Mucosa of descending colon (tissue), 3 donors: ENCODE measurements at regions not wholly inside any gene's neighbourhood (a gene's known extent, or its start where the extent isn't known, plus 50 kb on each side); places are given as distances from the start of the nearest gene placed in this dataset.

Experiments
- ATAC-seq: fragments of 200-7000 bp; cut with Tn5 transposase; one replicate; pipeline ENCODE4 v1.9.1; 2020; ENCODE audit warnings: mild to moderate bottlenecking, moderate library complexity
- DNase-seq, 3 donors: peaks; one replicate each; pipeline ENCODE4 v3.0.0-alpha.2; 2020
- H3K36me3 ChIP-seq: fragments of 200-600 bp; one replicate; pipeline ENCODE4 v1.8.0; 2021; ENCODE audit warnings: low read depth, mild to moderate bottlenecking
- H3K4me1 ChIP-seq: fragments of 200-600 bp; one replicate; pipeline ENCODE4 v1.8.0; 2021; ENCODE audit warnings: low read depth, mild to moderate bottlenecking
- H3K4me3 ChIP-seq: fragments of 200-600 bp; one replicate; pipeline ENCODE4 v1.8.0; 2021; ENCODE audit warnings: mild to moderate bottlenecking
- H3K9me3 ChIP-seq: fragments of 200-600 bp; one replicate; pipeline ENCODE4 v1.8.0; 2021; ENCODE audit warnings: mild to moderate bottlenecking
- intact Hi-C, 2 donors: fragments of 100-400 bp; cut with DNase I in 1 of 2; cut with micrococcal nuclease in 1 of 2; formaldehyde crosslinking; loops; one replicate each; pipeline versions ENCODE4 v1.11.0 to v1.11.1; 2022; cut with DNase I, micrococcal nuclease
- TF ChIP-seq, protein P1 (sequence below): fragments of 200-600 bp; IDR thresholded peaks from one replicate; pipeline ENCODE4 v1.8.0; 2022; ENCODE audit warnings: antibody characterized with exemption, mild to moderate bottlenecking
- donor health status: DM: no; HTN: no; CAD: no; lungs with moderate emphysema.
- donor health status: DM: no; HTN: no; CAD: no.
- donor health status: DM: no; HTN: yes; CAD: no.

DNA sequence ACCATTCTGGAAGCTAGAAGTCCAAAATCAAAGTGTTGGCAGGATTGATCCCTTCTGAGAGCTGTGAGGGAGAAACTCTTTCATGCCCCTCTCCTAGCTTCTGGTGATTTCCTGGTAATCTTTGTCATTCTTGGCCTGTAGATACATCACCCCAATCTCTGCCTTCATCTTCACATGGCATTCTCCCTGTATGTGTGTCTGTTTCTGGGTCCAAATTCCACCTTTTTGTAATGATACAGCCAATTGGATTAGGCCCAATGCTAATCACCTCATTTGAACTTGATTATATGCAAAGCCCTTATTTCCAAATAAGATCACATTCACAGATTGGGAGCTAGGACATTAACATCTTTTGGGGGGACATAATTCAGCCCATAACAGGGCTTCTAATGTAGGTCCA lies 76.9 kb upstream of the MBIP start:
- intact Hi-C loops = no loop called here
- DNase-seq = no peak
- Histone ChIP-seq H3K4me3 (no peak overlapping the region), H3K4me1 (no peaks in the 10 kb centered on the region), H3K36me3 (no peaks in the 10 kb centered on the region), H3K9me3 (no peaks in the 10 kb centered on the region)
- TF ChIP-seq, protein P1, sequence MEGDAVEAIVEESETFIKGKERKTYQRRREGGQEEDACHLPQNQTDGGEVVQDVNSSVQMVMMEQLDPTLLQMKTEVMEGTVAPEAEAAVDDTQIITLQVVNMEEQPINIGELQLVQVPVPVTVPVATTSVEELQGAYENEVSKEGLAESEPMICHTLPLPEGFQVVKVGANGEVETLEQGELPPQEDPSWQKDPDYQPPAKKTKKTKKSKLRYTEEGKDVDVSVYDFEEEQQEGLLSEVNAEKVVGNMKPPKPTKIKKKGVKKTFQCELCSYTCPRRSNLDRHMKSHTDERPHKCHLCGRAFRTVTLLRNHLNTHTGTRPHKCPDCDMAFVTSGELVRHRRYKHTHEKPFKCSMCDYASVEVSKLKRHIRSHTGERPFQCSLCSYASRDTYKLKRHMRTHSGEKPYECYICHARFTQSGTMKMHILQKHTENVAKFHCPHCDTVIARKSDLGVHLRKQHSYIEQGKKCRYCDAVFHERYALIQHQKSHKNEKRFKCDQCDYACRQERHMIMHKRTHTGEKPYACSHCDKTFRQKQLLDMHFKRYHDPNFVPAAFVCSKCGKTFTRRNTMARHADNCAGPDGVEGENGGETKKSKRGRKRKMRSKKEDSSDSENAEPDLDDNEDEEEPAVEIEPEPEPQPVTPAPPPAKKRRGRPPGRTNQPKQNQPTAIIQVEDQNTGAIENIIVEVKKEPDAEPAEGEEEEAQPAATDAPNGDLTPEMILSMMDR = no peak
- no peak for ATAC-seq

DNA sequence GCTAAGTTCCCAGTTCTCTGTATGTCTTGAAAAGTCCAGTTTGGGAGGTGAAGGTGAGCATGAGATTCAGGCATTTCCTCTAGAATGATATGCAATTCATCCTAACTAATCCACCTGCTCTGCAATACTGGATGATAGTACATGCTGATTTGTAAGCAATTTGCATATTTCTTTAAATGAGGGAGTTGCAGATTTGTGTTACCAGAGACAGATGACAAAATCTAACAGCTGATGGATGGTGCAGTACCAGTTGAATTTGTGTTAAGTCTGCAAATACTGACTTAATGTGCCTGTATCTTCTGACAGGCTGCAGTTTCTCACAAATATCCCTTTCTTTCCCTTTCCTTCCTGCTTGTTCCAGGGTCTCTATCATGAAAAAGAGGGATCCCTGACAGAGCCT lies 76.4 kb upstream of the MBIP start:
- Histone ChIP-seq H3K4me1 (no peaks in the 10 kb centered on the region), H3K9me3 (no peaks in the 10 kb centered on the region), H3K36me3 (no peaks in the 10 kb centered on the region), H3K4me3 (no peak overlapping the region)
- ATAC-seq = no peak
- no peak for DNase-seq
- intact Hi-C loops = no loop called here
- TF ChIP-seq, protein P1 = no peak

DNA sequence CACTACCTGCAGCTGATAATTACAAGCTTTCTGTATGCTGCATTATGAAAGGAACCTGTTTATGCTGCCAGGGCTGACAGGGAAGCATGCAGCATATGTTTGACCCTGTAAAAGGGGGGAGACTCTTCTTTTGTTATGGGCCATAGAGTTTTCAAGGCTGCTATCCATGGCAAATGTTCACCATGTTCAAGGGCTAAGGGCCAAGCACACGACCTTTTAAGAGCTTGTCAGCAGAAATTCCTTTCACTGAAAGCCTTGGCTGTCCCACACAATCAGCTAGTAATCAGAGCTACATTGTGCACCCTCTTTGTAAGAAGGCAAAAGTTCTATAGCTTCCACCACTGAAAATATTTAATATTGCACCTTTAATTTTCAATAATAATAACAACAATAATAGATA lies 74.2 kb upstream of the MBIP start:
- H3K4me3 ChIP-seq = no peak overlapping the region
- no peaks in the 10 kb centered on the region for H3K36me3 ChIP-seq
- TF ChIP-seq, protein P1 = no peak
- intact Hi-C loops = no loop called here
- ATAC-seq (no peak), DNase-seq (no peak)
- no peaks in the 10 kb centered on the region for H3K9me3 ChIP-seq
- no peaks in the 10 kb centered on the region for H3K4me1 ChIP-seq

DNA sequence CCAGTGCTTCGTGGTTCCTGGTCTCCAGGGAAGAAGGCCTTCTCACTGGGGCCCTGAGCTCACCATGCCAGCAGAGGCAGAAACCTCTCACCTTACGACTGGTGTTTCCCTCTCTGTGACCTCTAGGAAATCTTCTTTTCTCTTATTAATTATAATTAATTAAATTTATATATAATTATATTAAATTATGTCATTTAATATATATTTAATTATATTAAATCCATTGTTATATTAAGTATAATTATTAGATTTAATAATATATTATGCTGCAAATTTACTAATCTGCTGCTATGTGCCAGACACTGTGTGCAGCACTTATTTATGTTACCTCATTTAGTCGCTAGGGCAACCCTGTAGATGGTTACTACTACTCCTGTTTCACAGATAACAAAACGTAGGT lies 70.3 kb upstream of the MBIP start:
- Histone ChIP-seq H3K36me3 (no peaks in the 10 kb centered on the region), H3K9me3 (no peaks in the 10 kb centered on the region), H3K4me1 (no peaks in the 10 kb centered on the region), H3K4me3 (no peak overlapping the region)
- DNase-seq (no peak), ATAC-seq (no peak)
- intact Hi-C loops = no loop called here
- TF ChIP-seq, protein P1 = no peak

DNA sequence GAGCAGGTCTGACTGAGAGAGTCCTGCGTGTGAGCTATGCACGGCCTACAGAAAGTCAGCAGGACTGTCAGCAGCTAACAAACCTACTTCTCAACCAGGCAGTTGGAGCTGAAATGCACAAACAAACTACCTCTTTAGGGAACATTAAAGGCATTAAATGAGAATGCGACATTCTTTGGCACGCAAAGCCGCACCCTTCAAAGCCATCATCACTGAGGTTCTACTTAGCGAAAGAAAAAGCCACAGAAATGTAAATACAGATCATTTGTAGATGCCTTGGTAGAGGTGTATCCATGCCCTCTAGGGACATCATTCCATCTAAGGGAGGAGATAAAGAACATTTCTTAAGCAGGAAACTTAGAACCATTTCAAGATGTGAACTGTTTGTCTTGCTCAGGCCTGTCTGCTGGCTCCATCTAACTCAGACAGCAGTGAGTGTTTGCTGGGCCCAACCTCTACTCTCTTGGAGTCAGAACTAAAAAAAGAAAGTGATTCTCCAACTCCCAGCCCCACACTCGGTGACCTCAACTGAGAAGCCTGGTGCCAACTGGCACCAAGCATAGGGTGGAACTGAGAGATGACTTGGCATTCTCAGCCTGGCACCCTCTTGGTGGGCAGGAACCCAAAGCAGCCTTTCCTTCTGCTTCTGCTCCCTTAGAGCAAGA lies 63.5 kb upstream of the MBIP start:
- TF ChIP-seq, protein P1 = no peak
- ATAC-seq (no peak), DNase-seq (no peak)
- H3K4me3 ChIP-seq = no peak overlapping the region
- no peaks in the 10 kb centered on the region for H3K36me3 ChIP-seq
- no peaks in the 10 kb centered on the region for H3K4me1 ChIP-seq
- no peaks in the 10 kb centered on the region for H3K9me3 ChIP-seq
- intact Hi-C loops = no loop called here
